Ectodermal cell (in vitro differentiated cells): ENCODE measurements at regions not wholly inside any gene's neighbourhood (a gene's known extent, or its start where the extent isn't known, plus 50 kb on each side); places are given as distances from the start of the nearest gene placed in this dataset.

Experiments used
- H3K27ac ChIP-seq: 2 replicates; pipeline ENCODE4 v1.7.0; 2013; ENCODE audit warnings: mild to moderate bottlenecking, low read depth, low read length; ENCODE audit not compliant: insufficient read depth, poor library complexity, severe bottlenecking
- H3K27me3 ChIP-seq: 2 replicates; pipeline ENCODE4 v1.7.0; 2013; ENCODE audit warnings: mild to moderate bottlenecking, low read length; ENCODE audit not compliant: insufficient read depth, control insufficient read depth, poor library complexity, severe bottlenecking
- H3K36me3 ChIP-seq: one replicate; pipeline ENCODE4 v1.7.0; 2013; ENCODE audit warnings: low read length; ENCODE audit not compliant: control insufficient read depth, insufficient read depth
- H3K4me1 ChIP-seq: one replicate; pipeline ENCODE4 v1.7.0; 2013; ENCODE audit warnings: low read length; ENCODE audit not compliant: control insufficient read depth, insufficient read depth
- H3K4me3 ChIP-seq: 2 replicates; pipeline ENCODE4 v1.7.0; 2013; ENCODE audit warnings: low read depth, low read length, control low read depth; ENCODE audit not compliant: insufficient read depth
- H3K9me3 ChIP-seq: 2 replicates; pipeline ENCODE4 v1.7.0; 2013; ENCODE audit warnings: mild to moderate bottlenecking, low read length, moderate library complexity; ENCODE audit not compliant: control insufficient read depth
- whole genome bisulfite sequencing, 2 experiments: methylation state at CpG; one replicate each; pipeline ENCODE4 v1.1.7; 2013; ENCODE audit warnings: missing lambda C conversion rate in 2 of 2; 5-methylcytosine and 5-hydroxymethylcytosine counted together

- H3K4me1 ChIP-seq, result no peaks in the 10 kb centered on the region
- no peak overlapping the region for H3K27ac ChIP-seq
- 91 to 94% methylated on average over 37 of the region's 37 CpGs for WGBS, 2 experiments
- H3K36me3 ChIP-seq, result no peaks in the 10 kb centered on the region
- H3K4me3 ChIP-seq, result no peak overlapping the region
- H3K27me3 ChIP-seq, result no peaks in the 10 kb centered on the region
- H3K9me3 ChIP-seq, result no peaks in the 10 kb centered on the region
These were observed 74.3 kb upstream of the SHH start for GRCh38 chr7:155886391-155887173.

GRCh38 chr7:155885167-155886155 lies 73.2 kb upstream of the SHH start:
- no peaks in the 10 kb centered on the region for H3K9me3 ChIP-seq
- H3K36me3 ChIP-seq, result no peaks in the 10 kb centered on the region
- H3K4me3 ChIP-seq, result no peak overlapping the region
- no peaks in the 10 kb centered on the region for H3K4me1 ChIP-seq
- H3K27me3 ChIP-seq, result no peaks in the 10 kb centered on the region
- 66 to 79% methylated on average over 23 to 24 of the region's 24 CpGs for WGBS, 2 experiments
- no peak overlapping the region for H3K27ac ChIP-seq

- no peaks in the 10 kb centered on the region for H3K4me1 ChIP-seq
- H3K27ac ChIP-seq, result no peak overlapping the region
- H3K27me3 ChIP-seq, result no peaks in the 10 kb centered on the region
- 90 to 93% methylated on average over 24 of the region's 24 CpGs for WGBS, 2 experiments
- no peak overlapping the region for H3K4me3 ChIP-seq
- no peaks in the 10 kb centered on the region for H3K9me3 ChIP-seq
- H3K36me3 ChIP-seq, result no peaks in the 10 kb centered on the region
These were observed 72.2 kb upstream of the SHH start for GRCh38 chr7:155884225-155885166.

- Histone ChIP-seq H3K4me1 (no peaks in the 10 kb centered on the region), H3K27ac (no peak overlapping the region), H3K36me3 (no peaks in the 10 kb centered on the region), H3K27me3 (no peaks in the 10 kb centered on the region), H3K9me3 (no peaks in the 10 kb centered on the region), H3K4me3 (no peak overlapping the region)
- WGBS, 2 experiments, result 92 to 93% methylated on average over 16 of the region's 16 CpGs
These were observed 71.4 kb upstream of the SHH start for GRCh38 chr7:155883491-155884224.

- no peaks in the 10 kb centered on the region for H3K9me3 ChIP-seq
- H3K27me3 ChIP-seq, result no peaks in the 10 kb centered on the region
- WGBS, 2 experiments, result 94 to 97% methylated on average over 4 to 5 of the region's 5 CpGs
- no peak overlapping the region for H3K27ac ChIP-seq
- no peak overlapping the region for H3K4me3 ChIP-seq
- H3K36me3 ChIP-seq, result no peaks in the 10 kb centered on the region
- no peaks in the 10 kb centered on the region for H3K4me1 ChIP-seq
These were observed 70.3 kb upstream of the SHH start for GRCh38 chr7:155882596-155882995.

- no peak overlapping the region for H3K27ac ChIP-seq
- no peaks in the 10 kb centered on the region for H3K4me1 ChIP-seq
- 92 to 93% methylated on average over 34 of the region's 34 CpGs for WGBS, 2 experiments
- no peaks in the 10 kb centered on the region for H3K36me3 ChIP-seq
- no peaks in the 10 kb centered on the region for H3K27me3 ChIP-seq
- H3K9me3 ChIP-seq, result no peaks in the 10 kb centered on the region
- H3K4me3 ChIP-seq, result no peak overlapping the region
These were observed 69.4 kb upstream of the SHH start for GRCh38 chr7:155881471-155882350.

- H3K4me3 ChIP-seq, result no peak overlapping the region
- no peaks in the 10 kb centered on the region for H3K9me3 ChIP-seq
- WGBS, 2 experiments, result 90 to 93% methylated on average over 7 of the region's 7 CpGs
- no peak overlapping the region for H3K27ac ChIP-seq
- no peaks in the 10 kb centered on the region for H3K27me3 ChIP-seq
- H3K4me1 ChIP-seq, result no peaks in the 10 kb centered on the region
- no peaks in the 10 kb centered on the region for H3K36me3 ChIP-seq
These were observed 68.5 kb upstream of the SHH start for GRCh38 chr7:155880721-155881120.

GRCh38 chr7:155879592-155879991 lies 67.3 kb upstream of the SHH start:
- no peaks in the 10 kb centered on the region for H3K9me3 ChIP-seq
- no peak overlapping the region for H3K4me3 ChIP-seq
- no peaks in the 10 kb centered on the region for H3K36me3 ChIP-seq
- 92 to 99% methylated on average over 5 of the region's 5 CpGs for WGBS, 2 experiments
- H3K27me3 ChIP-seq, result no peaks in the 10 kb centered on the region
- H3K4me1 ChIP-seq, result no peaks in the 10 kb centered on the region
- H3K27ac ChIP-seq, result no peak overlapping the region
